ENCODE measurements at regions not wholly inside any gene's neighbourhood (a gene's known extent, or its start where the extent isn't known, plus 50 kb on each side); places are given as distances from the start of the nearest gene placed in this dataset.
"Not testable (repeated sequence)": the region's sequence is repeated elsewhere in the genome, so short reads cannot be mapped to it uniquely, and the experiment has no call there.

DNA sequence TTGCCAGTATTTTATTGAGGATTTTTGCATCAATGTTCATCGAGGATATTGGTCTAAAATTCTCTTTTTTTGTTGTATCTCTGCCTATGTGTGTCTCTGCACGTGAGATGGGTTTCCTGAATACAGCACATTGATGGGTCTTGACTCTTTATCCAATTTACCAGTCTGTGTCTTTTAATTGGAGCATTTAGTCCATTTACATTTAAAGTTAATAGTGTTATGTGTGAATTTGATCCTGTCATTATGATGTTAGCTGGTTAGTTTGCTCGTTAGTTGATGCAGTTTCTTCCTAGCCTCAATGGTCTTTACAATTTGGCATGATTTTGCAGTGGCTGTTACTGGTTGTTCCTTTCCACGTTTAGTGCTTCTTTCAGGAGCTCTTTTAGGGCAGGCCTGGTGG is 101.3 kb upstream of the PRR23C start:
- H3K9me3 ChIP-seq (ENCODE audit: low read length); H3K36me3 ChIP-seq (replicated peaks in 1 of 2; ENCODE audit: control insufficient read depth in 1 of 2, insufficient read depth in 2 of 2, low read length in 2 of 2); H3K4me3 ChIP-seq (replicated peaks in 1 of 3; ENCODE audit: insufficient read depth in 1 of 3, low read depth in 2 of 3, low read length in 3 of 3); DNase-seq (ENCODE audit: low spot score); H3K4me1 ChIP-seq (ENCODE audit: insufficient read depth, low read length); H3K9ac ChIP-seq (ENCODE audit: insufficient read depth, low read depth, low read length); in situ Hi-C loops (cut with HindIII; ENCODE audit: extremely low pct_ligation_motif_present, low pct_unique_long_range_greater_than_20kb); H3K79me2 ChIP-seq (ENCODE audit: insufficient read depth, low read length); intact Hi-C loops (cut with micrococcal nuclease; ENCODE audit: unreplicated experiment); FAIRE-seq; ATAC-seq; H3K27me3 ChIP-seq (ENCODE audit: control insufficient read depth in 1 of 2, insufficient read depth in 2 of 2, low read length in 2 of 2); H3K4me2 ChIP-seq (ENCODE audit: low read depth, low read length); H2AFZ ChIP-seq (ENCODE audit: low read length); H4K20me1 ChIP-seq (ENCODE audit: insufficient read depth, low read length); BruUV-seq (replicated peaks); POLR2A ChIA-PET; CTCF ChIA-PET (ENCODE audit: low intra/inter-chr PET ratio, low total read pairs); H3K27ac ChIP-seq (ENCODE audit: extremely low read length, insufficient read depth, low read length): not testable (repeated sequence)
- 1% methylated on average over 4 of the region's 4 CpGs for WGBS (ENCODE audit: low lambda C conversion rate)

GRCh38 chr3:139151530-139151929 is 106.8 kb upstream of the PRR23C start:
- H3K4me3 ChIP-seq (replicated peaks in 1 of 3; ENCODE audit: insufficient read depth in 1 of 3, low read depth in 2 of 3, low read length in 3 of 3), result no peak overlapping the region
- intact Hi-C loops (cut with micrococcal nuclease; ENCODE audit: unreplicated experiment) (no loop called here), in situ Hi-C loops (cut with HindIII; ENCODE audit: extremely low pct_ligation_motif_present, low pct_unique_long_range_greater_than_20kb) (no loop called here)
- no TSS peak for BruUV-seq (replicated peaks)
- no peak for ATAC-seq
- no peak overlapping the region for H3K27ac ChIP-seq (ENCODE audit: extremely low read length, insufficient read depth, low read length)
- H3K79me2 ChIP-seq (ENCODE audit: insufficient read depth, low read length), result no peaks in the 10 kb centered on the region
- H4K20me1 ChIP-seq (ENCODE audit: insufficient read depth, low read length), result no peaks in the 10 kb centered on the region
- ChIA-PET POLR2A (no interaction called here), CTCF (ENCODE audit: low intra/inter-chr PET ratio, low total read pairs) (no interaction called here)
- TF ChIP-seq ZNF530 (CRISPR knock-in tag; IDR thresholded peaks at IDR 0.05; ENCODE audit: low read depth), result no peak
- H3K9me3 ChIP-seq (ENCODE audit: low read length), result no peaks in the 10 kb centered on the region
- no peak for DNase-seq (ENCODE audit: low spot score)
- H3K36me3 ChIP-seq (replicated peaks in 1 of 2; ENCODE audit: control insufficient read depth in 1 of 2, insufficient read depth in 2 of 2, low read length in 2 of 2), result no peaks in the 10 kb centered on the region
- no peak for FAIRE-seq
- no peak overlapping the region for H2AFZ ChIP-seq (ENCODE audit: low read length)
- no peak overlapping the region for H3K4me2 ChIP-seq (ENCODE audit: low read depth, low read length)
- H3K27me3 ChIP-seq (ENCODE audit: control insufficient read depth in 1 of 2, insufficient read depth in 2 of 2, low read length in 2 of 2), result no peaks in the 10 kb centered on the region
- no peak overlapping the region for H3K9ac ChIP-seq (ENCODE audit: insufficient read depth, low read depth, low read length)
- WGBS (ENCODE audit: low lambda C conversion rate), result 0% methylated on average over 1 of the region's 1 CpG
- H3K4me1 ChIP-seq (ENCODE audit: insufficient read depth, low read length), result no peaks in the 10 kb centered on the region

DNA sequence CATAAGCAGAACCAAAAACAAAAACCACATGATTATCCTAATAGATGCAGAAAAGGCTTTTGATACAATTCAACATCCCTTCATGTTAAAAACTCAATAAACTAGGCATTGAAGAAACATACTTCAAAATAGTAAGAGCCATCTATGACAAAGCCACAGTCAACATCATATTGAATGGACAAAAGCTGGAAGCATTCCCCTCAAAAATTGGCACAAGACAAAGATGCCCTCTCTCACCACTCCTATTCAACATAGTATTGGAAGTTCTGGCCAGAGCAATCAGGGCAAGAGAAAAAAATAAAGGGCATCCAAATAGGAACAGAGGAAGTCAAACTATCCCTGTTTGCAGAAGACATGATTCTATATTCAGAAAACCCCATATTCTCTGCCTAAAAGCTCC is 108.7 kb upstream of the PRR23C start:
- H3K27ac ChIP-seq (ENCODE audit: extremely low read length, insufficient read depth, low read length); H3K4me1 ChIP-seq (ENCODE audit: insufficient read depth, low read length); in situ Hi-C loops (cut with HindIII; ENCODE audit: extremely low pct_ligation_motif_present, low pct_unique_long_range_greater_than_20kb); FAIRE-seq; H3K4me2 ChIP-seq (ENCODE audit: low read depth, low read length); BruUV-seq (replicated peaks); intact Hi-C loops (cut with micrococcal nuclease; ENCODE audit: unreplicated experiment); H4K20me1 ChIP-seq (ENCODE audit: insufficient read depth, low read length); ATAC-seq; H3K36me3 ChIP-seq (replicated peaks in 1 of 2; ENCODE audit: control insufficient read depth in 1 of 2, insufficient read depth in 2 of 2, low read length in 2 of 2); CTCF ChIA-PET (ENCODE audit: low intra/inter-chr PET ratio, low total read pairs); H3K9ac ChIP-seq (ENCODE audit: insufficient read depth, low read depth, low read length); POLR2A ChIA-PET; H3K9me3 ChIP-seq (ENCODE audit: low read length); DNase-seq (ENCODE audit: low spot score); H3K27me3 ChIP-seq (ENCODE audit: control insufficient read depth in 1 of 2, insufficient read depth in 2 of 2, low read length in 2 of 2); H3K79me2 ChIP-seq (ENCODE audit: insufficient read depth, low read length); H3K4me3 ChIP-seq (replicated peaks in 1 of 3; ENCODE audit: insufficient read depth in 1 of 3, low read depth in 2 of 3, low read length in 3 of 3); H2AFZ ChIP-seq (ENCODE audit: low read length): not testable (repeated sequence)
